Liver (tissue), 7 donors: ENCODE measurements at regions not wholly inside any gene's neighbourhood (a gene's known extent, or its start where the extent isn't known, plus 50 kb on each side); places are given as distances from the start of the nearest gene placed in this dataset.

Experiments used
- DNase-seq: peaks from one replicate; pipeline ENCODE4 v3.0.0-alpha.2; 2017; ENCODE audit warnings: low spot score
- H3K27ac ChIP-seq, 2 donors: one replicate each; pipeline ENCODE4 v1.7.0; 2013; ENCODE audit warnings: inconsistent platforms in 2 of 2, low read length in 2 of 2, control low read depth in 1 of 2, low read depth in 1 of 2, mild to moderate bottlenecking in 1 of 2
- H3K27me3 ChIP-seq, 4 donors: one replicate each; pipeline versions ENCODE4 v1.6.1 to v1.7.0; 2013; ENCODE audit warnings: low read length in 3 of 4, inconsistent platforms in 1 of 4, mild to moderate bottlenecking in 1 of 4, moderate library complexity in 1 of 4; ENCODE audit not compliant: control insufficient read depth in 4 of 4, insufficient read depth in 4 of 4
- H3K36me3 ChIP-seq, 4 donors: one replicate each; pipeline versions ENCODE4 v1.6.1 to v1.7.0; 2013; ENCODE audit warnings: low read length in 3 of 4, mild to moderate bottlenecking in 3 of 4, low read depth in 1 of 4, moderate library complexity in 1 of 4; ENCODE audit not compliant: control insufficient read depth in 4 of 4, insufficient read depth in 3 of 4
- H3K4me1 ChIP-seq, 4 donors: one replicate each; pipeline versions ENCODE4 v1.6.1 to v1.7.0; 2013; ENCODE audit warnings: low read length in 3 of 4, mild to moderate bottlenecking in 3 of 4, moderate library complexity in 1 of 4; ENCODE audit not compliant: control insufficient read depth in 4 of 4, insufficient read depth in 4 of 4
- H3K4me3 ChIP-seq, 3 donors: one replicate each; pipeline versions ENCODE4 v1.6.1 to v1.7.0; 2013; ENCODE audit warnings: low read length in 3 of 3, control low read depth in 1 of 3, low read depth in 1 of 3, mild to moderate bottlenecking in 1 of 3
- H3K9ac ChIP-seq, 2 donors: one replicate each; pipeline ENCODE4 v1.7.0; 2013; ENCODE audit warnings: low read length in 2 of 2, mild to moderate bottlenecking in 2 of 2, moderate library complexity in 2 of 2, control low read depth in 1 of 2, low read depth in 1 of 2
- H3K9me3 ChIP-seq, 4 donors: one replicate each; pipeline versions ENCODE4 v1.6.1 to v1.7.0; 2013; ENCODE audit warnings: low read length in 3 of 4; ENCODE audit not compliant: control insufficient read depth in 4 of 4
- ATF3 ChIP-seq: IDR thresholded peaks from 2 replicates; pipeline ENCODE4 v1.6.1; 2016; ENCODE audit warnings: antibody characterized with exemption
- FOXA1 ChIP-seq: IDR thresholded peaks from 2 replicates; pipeline ENCODE4 v1.6.1; 2016; ENCODE audit warnings: antibody characterized with exemption
- GABPA ChIP-seq, 2 donors: IDR thresholded peaks in 1 of 2; conservative IDR thresholded peaks in 1 of 2; 2 replicates each; pipeline ENCODE4 v1.6.1; 2016; ENCODE audit warnings: antibody characterized with exemption in 2 of 2, mild to moderate bottlenecking in 1 of 2, moderate library complexity in 1 of 2
- HNF4A ChIP-seq, 2 donors: conservative IDR thresholded peaks; 2 replicates each; pipeline ENCODE4 v1.6.1; 2016; ENCODE audit warnings: antibody characterized with exemption in 2 of 2, mild to moderate bottlenecking in 2 of 2
- MAX ChIP-seq: IDR thresholded peaks from 2 replicates; pipeline ENCODE4 v1.6.1; 2016; ENCODE audit warnings: antibody characterized with exemption
- NR2F2 ChIP-seq: IDR thresholded peaks from 2 replicates; pipeline ENCODE4 v1.6.1; 2016; ENCODE audit warnings: antibody characterized with exemption
- RAD21 ChIP-seq, 2 donors: IDR thresholded peaks; 2 replicates each; pipeline ENCODE4 v1.6.1; 2016; ENCODE audit warnings: antibody characterized with exemption in 2 of 2, mild to moderate bottlenecking in 2 of 2
- REST ChIP-seq: IDR thresholded peaks from 2 replicates; pipeline ENCODE4 v1.6.1; 2016; ENCODE audit warnings: antibody characterized with exemption, mild to moderate bottlenecking
- RXRA ChIP-seq, 2 donors: IDR thresholded peaks; 2 replicates each; pipeline ENCODE4 v1.6.1; 2017 to 2018; ENCODE audit warnings: antibody characterized with exemption in 2 of 2, mild to moderate bottlenecking in 1 of 2
- SP1 ChIP-seq: IDR thresholded peaks from 2 replicates; pipeline ENCODE4 v1.6.1; 2018; ENCODE audit warnings: antibody characterized with exemption, mild to moderate bottlenecking
- TAF1 ChIP-seq: conservative IDR thresholded peaks from 2 replicates; pipeline ENCODE4 v1.6.1; 2016; ENCODE audit warnings: antibody characterized with exemption, mild to moderate bottlenecking
- ZBTB33 ChIP-seq: IDR thresholded peaks from 2 replicates; pipeline ENCODE4 v1.6.1; 2016; ENCODE audit warnings: antibody characterized with exemption
- WGBS: extraction: QIAGEN DNeasy Blood & Tissue Kit; methylation state at CpG from one replicate; pipeline ENCODE4 v1.1.7; 2013; 5-methylcytosine and 5-hydroxymethylcytosine counted together
- donor health status: healthy.
- donor health status: healthy.
- donor health status: healthy.
- donor health status: healthy.

GRCh38 chr2:59314031-59314766 lies 1073.1 kb upstream of the FANCL start:
- no peak overlapping the region for H3K4me3 ChIP-seq
- TF ChIP-seq HNF4A (conservative IDR thresholded peaks at IDR 0.05), result no peak
- WGBS, result 81% methylated on average over 16 of the region's 16 CpGs
- H3K27me3 ChIP-seq, result peaks cover 0 to 4% (median 0%) of the 10 kb centered on the region in 4 donors
- H3K27ac ChIP-seq, result no peak overlapping the region
- no peaks in the 10 kb centered on the region for H3K9me3 ChIP-seq
- H3K9ac ChIP-seq, result no peak overlapping the region
- no peak for DNase-seq
- H3K36me3 ChIP-seq, result no peaks in the 10 kb centered on the region
- no peaks in the 10 kb centered on the region for H3K4me1 ChIP-seq

- H3K9ac ChIP-seq, result no peak overlapping the region
- WGBS, result 68% methylated on average over 11 of the region's 11 CpGs
- TF ChIP-seq RAD21 (IDR thresholded peaks at IDR 0.05), result no peak
- TF ChIP-seq GABPA (IDR thresholded peaks at IDR 0.05 in 1 of 2, conservative IDR thresholded peaks at IDR 0.05 in 1 of 2), result no peak
- no peak for TF ChIP-seq NR2F2
- TF ChIP-seq FOXA1, result no peak
- TF ChIP-seq ATF3, result no peak
- H3K4me3 ChIP-seq, result no peak overlapping the region
- no peaks in the 10 kb centered on the region for H3K36me3 ChIP-seq
- no peak overlapping the region for H3K27ac ChIP-seq
- no peaks in the 10 kb centered on the region for H3K4me1 ChIP-seq
- H3K27me3 ChIP-seq, result peaks cover 0 to 4% (median 0%) of the 10 kb centered on the region in 4 donors
- no peak for DNase-seq
- H3K9me3 ChIP-seq, result no peaks in the 10 kb centered on the region
Observed at GRCh38 chr2:59312967-59313940, 1072.1 kb upstream of the FANCL start.

GRCh38 chr2:59312029-59312428 lies 1070.9 kb upstream of the FANCL start:
- DNase-seq, result no peak
- Histone ChIP-seq H3K27ac (no peak overlapping the region), H3K9me3 (no peaks in the 10 kb centered on the region), H3K9ac (no peak overlapping the region), H3K36me3 (no peaks in the 10 kb centered on the region), H3K4me3 (no peak overlapping the region), H3K4me1 (no peaks in the 10 kb centered on the region), H3K27me3 (peaks cover 0 to 4% (median 0%) of the 10 kb centered on the region in 4 donors)
- TF ChIP-seq ATF3 (no peak), GABPA (IDR thresholded peaks at IDR 0.05 in 1 of 2, conservative IDR thresholded peaks at IDR 0.05 in 1 of 2) (no peak), TAF1 (no peak), RXRA (IDR thresholded peaks at IDR 0.05) (no peak), RAD21 (IDR thresholded peaks at IDR 0.05) (no peak)
- WGBS, result 72% methylated on average over 1 of the region's 1 CpG

- Histone ChIP-seq H3K4me1 (no peaks in the 10 kb centered on the region), H3K9ac (no peak overlapping the region), H3K4me3 (no peak overlapping the region), H3K27me3 (peaks cover 0 to 3% (median 0%) of the 10 kb centered on the region in 4 donors), H3K36me3 (no peaks in the 10 kb centered on the region), H3K9me3 (no peaks in the 10 kb centered on the region), H3K27ac (no peak overlapping the region)
- no peak for DNase-seq
- 54% methylated on average over 4 of the region's 4 CpGs for whole genome bisulfite sequencing
- no peak for TF ChIP-seq ZBTB33
- no peak for TF ChIP-seq REST
- no peak for TF ChIP-seq MAX
- no peak for TF ChIP-seq SP1
- TF ChIP-seq RAD21 (IDR thresholded peaks at IDR 0.05), result no peak
Observed at GRCh38 chr2:59308108-59308507, 1067.0 kb upstream of the FANCL start.
